IMR-90 (cell line): ENCODE measurements at regions not wholly inside any gene's neighbourhood (a gene's known extent, or its start where the extent isn't known, plus 50 kb on each side); places are given as distances from the start of the nearest gene placed in this dataset.

Experiments
- ATAC-seq: fragments of 200-7000 bp; cut with Tn5 transposase; 2 replicates; pipeline ENCODE4 v1.9.1; 2020; ENCODE audit warnings: low read depth, mild to moderate bottlenecking, moderate library complexity
- BruUV-seq: library from RNA; stranded (reverse); fragments of 400-500 nt; replicated peaks from 2 replicates; lab custom pipeline; 2021; lab: Mats Ljungman, UMichigan
- CTCF ChIA-PET: fragments of 300-600 bp; formaldehyde crosslinking; extraction: SDS; loops from one replicate; lab custom pipeline; 2021; ENCODE audit warnings: antibody characterized with exemption; lab: Yijun Ruan, JAX
- POLR2A ChIA-PET: fragments of 300-600 bp; sonication (Branson Sonifier 250); formaldehyde crosslinking; loops from one replicate; lab custom pipeline; 2022; ENCODE audit warnings: antibody characterized with exemption; ENCODE audit not compliant: unreplicated experiment; lab: Charles Lee
- DNase-seq: peaks from one replicate; pipeline ENCODE4 v3.0.0; 2013
- H2AFZ ChIP-seq: replicated peaks from 2 replicates; pipeline ENCODE3; 2013; ENCODE audit warnings: low read length, mild to moderate bottlenecking; ENCODE audit not compliant: poor library complexity
- H2AK5ac ChIP-seq: 2 replicates; pipeline ENCODE4 v1.6.1; 2013; ENCODE audit warnings: low read depth, low read length, inconsistent platforms
- H2AK9ac ChIP-seq: replicated peaks from 2 replicates; pipeline ENCODE3; 2013; ENCODE audit warnings: mild to moderate bottlenecking, low read depth, low read length, moderate library complexity; ENCODE audit not compliant: poor library complexity
- H2BK120ac ChIP-seq: 2 replicates; pipeline ENCODE4 v1.6.1; 2013; ENCODE audit warnings: low read depth, low read length, inconsistent platforms
- H2BK15ac ChIP-seq: 3 replicates; pipeline ENCODE4 v1.6.1; 2013; ENCODE audit warnings: low read depth, low read length, inconsistent platforms
- H2BK20ac ChIP-seq: 2 replicates; pipeline ENCODE4 v1.6.1; 2013; ENCODE audit warnings: low read depth, mild to moderate bottlenecking, inconsistent platforms, low read length, moderate library complexity
- H2BK5ac ChIP-seq: 2 replicates; pipeline ENCODE4 v1.6.1; 2013; ENCODE audit warnings: mild to moderate bottlenecking, low read depth, low read length, inconsistent platforms; ENCODE audit not compliant: poor library complexity, severe bottlenecking
- H3K14ac ChIP-seq: replicated peaks from 2 replicates; pipeline ENCODE4 v1.6.1; 2013; ENCODE audit warnings: low read depth, low read length, inconsistent platforms
- H3K18ac ChIP-seq: 2 replicates; pipeline ENCODE4 v1.6.1; 2013; ENCODE audit warnings: low read depth, low read length, control low read depth
- H3K23ac ChIP-seq: 2 replicates; pipeline ENCODE4 v1.6.1; 2013; ENCODE audit warnings: low read depth, low read length, inconsistent platforms
- H3K27ac ChIP-seq: 2 replicates; pipeline ENCODE4 v1.5.1; 2013; ENCODE audit warnings: mild to moderate bottlenecking, control low read depth, low read length; ENCODE audit not compliant: insufficient read depth
- H3K27me3 ChIP-seq: 2 replicates; pipeline ENCODE4 v1.6.1; 2013; ENCODE audit warnings: low read length; ENCODE audit not compliant: control insufficient read depth, insufficient read depth
- H3K36me3 ChIP-seq: 2 replicates; pipeline ENCODE4 v1.6.1; 2013; ENCODE audit warnings: low read length, mixed read lengths; ENCODE audit not compliant: control insufficient read depth, insufficient read depth
- H3K4ac ChIP-seq: 2 replicates; pipeline ENCODE4 v1.6.1; 2013; ENCODE audit warnings: low read depth, low read length, inconsistent platforms
- H3K4me1 ChIP-seq: 2 replicates; pipeline ENCODE4 v1.6.1; 2013; ENCODE audit warnings: low read length, mixed read lengths; ENCODE audit not compliant: control insufficient read depth, insufficient read depth
- H3K4me2 ChIP-seq: 2 replicates; pipeline ENCODE4 v1.6.1; 2013; ENCODE audit warnings: low read depth, mild to moderate bottlenecking, control low read depth, low read length, moderate library complexity
- H3K4me3 ChIP-seq: 2 replicates; pipeline ENCODE4 v1.5.1; 2013; ENCODE audit warnings: low read depth, mild to moderate bottlenecking, control low read depth, low read length, moderate library complexity; ENCODE audit not compliant: insufficient read depth
- H3K56ac ChIP-seq: 2 replicates; pipeline ENCODE4 v1.6.1; 2013; ENCODE audit warnings: low read length, inconsistent platforms; ENCODE audit not compliant: insufficient read depth; ENCODE audit errors: extremely low read depth
- H3K79me1 ChIP-seq, 2 experiments: 2 replicates each; pipeline ENCODE4 v1.6.1; 2013; ENCODE audit warnings: low read length in 2 of 2, inconsistent platforms in 1 of 2, low read depth in 1 of 2
- H3K9ac ChIP-seq: 2 replicates; pipeline ENCODE4 v1.6.1; 2013; ENCODE audit warnings: low read depth, low read length, control low read depth
- H3K9me1 ChIP-seq: 2 replicates; pipeline ENCODE4 v1.6.1; 2013; ENCODE audit warnings: low read length, inconsistent platforms; ENCODE audit not compliant: insufficient read depth
- H3K9me3 ChIP-seq: 2 replicates; pipeline ENCODE4 v1.6.1; 2013; ENCODE audit warnings: low read length; ENCODE audit not compliant: control insufficient read depth, insufficient read depth
- H4K20me1 ChIP-seq: 2 replicates; pipeline ENCODE4 v1.6.1; 2013; ENCODE audit warnings: low read length, inconsistent platforms; ENCODE audit not compliant: insufficient read depth
- H4K5ac ChIP-seq: 2 replicates; pipeline ENCODE4 v1.6.1; 2013; ENCODE audit warnings: mild to moderate bottlenecking, low read depth, low read length, control low read depth
- H4K8ac ChIP-seq, 2 experiments: 2 replicates each; pipeline ENCODE4 v1.6.1; 2013; ENCODE audit warnings: low read depth in 2 of 2, low read length in 2 of 2, control low read depth in 1 of 2, inconsistent platforms in 1 of 2
- H4K91ac ChIP-seq: 2 replicates; pipeline ENCODE4 v1.6.1; 2013; ENCODE audit warnings: low read depth, low read length, inconsistent platforms; ENCODE audit not compliant: insufficient read depth
- BHLHE40 ChIP-seq: fragments of 150-350 bp; IDR thresholded peaks from 2 replicates; pipeline ENCODE4 v1.6.1; 2016; ENCODE audit warnings: mild to moderate bottlenecking, low read depth, low read length
- CEBPB ChIP-seq: IDR thresholded peaks from 2 replicates; pipeline ENCODE4 v1.6.1; 2012; ENCODE audit warnings: low read depth, low read length, improper control_type of control experiment
- CHD1 ChIP-seq: IDR thresholded peaks from 2 replicates; pipeline ENCODE4 v1.6.1; 2012; ENCODE audit warnings: low read depth, low read length, improper control_type of control experiment
- FOS ChIP-seq: fragments of 150-350 bp; IDR thresholded peaks from 2 replicates; pipeline ENCODE4 v1.6.1; 2016; ENCODE audit warnings: low read depth, low read length
- MAFK ChIP-seq: IDR thresholded peaks from 2 replicates; pipeline ENCODE4 v1.6.1; 2012; ENCODE audit warnings: low read depth, low read length, improper control_type of control experiment
- MAZ ChIP-seq: IDR thresholded peaks from 2 replicates; pipeline ENCODE4 v1.6.1; 2012; ENCODE audit warnings: low read depth, mild to moderate bottlenecking, low read length, improper control_type of control experiment, moderate library complexity, borderline replicate concordance
- MXI1 ChIP-seq: IDR thresholded peaks from 2 replicates; pipeline ENCODE4 v1.6.1; 2012; ENCODE audit warnings: low read depth, mild to moderate bottlenecking, low read length, moderate library complexity, borderline replicate concordance
- NFE2L2 ChIP-seq: fragments of 150-350 bp; IDR thresholded peaks from 2 replicates; pipeline ENCODE4 v1.6.1; 2016; ENCODE audit warnings: low read depth, mild to moderate bottlenecking, low read length
- POLR2A ChIP-seq: IDR thresholded peaks from 2 replicates; pipeline ENCODE4 v1.6.1; 2012; ENCODE audit warnings: mild to moderate bottlenecking, low read depth, low read length
- RAD21 ChIP-seq: IDR thresholded peaks from 2 replicates; pipeline ENCODE4 v1.6.1; 2012; ENCODE audit warnings: low read length, improper control_type of control experiment
- RCOR1 ChIP-seq: IDR thresholded peaks from 2 replicates; pipeline ENCODE4 v1.6.1; 2012; ENCODE audit warnings: mild to moderate bottlenecking, low read length, improper control_type of control experiment; ENCODE audit not compliant: insufficient replicate concordance
- RFX5 ChIP-seq: IDR thresholded peaks from 2 replicates; pipeline ENCODE4 v1.8.0; 2012; ENCODE audit warnings: low read depth, mild to moderate bottlenecking, low read length, moderate library complexity
- SMC3 ChIP-seq: fragments of 150-350 bp; IDR thresholded peaks from 2 replicates; pipeline ENCODE4 v1.6.1; 2016; ENCODE audit warnings: low read depth, mild to moderate bottlenecking, antibody characterized with exemption, low read length, moderate library complexity
- WGBS, 2 experiments: methylation state at CpG; one replicate each; pipeline versions ENCODE4 v1.1.5 to v1.1.7; 2013; ENCODE audit warnings: missing lambda C conversion rate in 2 of 2; ENCODE audit not compliant: insufficient read length in 1 of 2; ENCODE audit errors: extremely low coverage in 2 of 2; 5-methylcytosine and 5-hydroxymethylcytosine counted together
- dilution Hi-C: fragments of 300-500 bp; cut with HindIII; formaldehyde crosslinking; loops from one replicate; pipeline ENCODE4 v1.14.3; 2018; ENCODE audit warnings: low sequenced_read_pairs; ENCODE audit not compliant: unreplicated experiment
- in situ Hi-C: fragments of 300-500 bp; cut with MboI; formaldehyde crosslinking; loops from 3 replicates; pipeline ENCODE4 v1.14.3; 2019; ENCODE audit warnings: low sequenced_read_pairs, inconsistent platforms, mixed read lengths
- intact Hi-C: fragments of 100-400 bp; cut with micrococcal nuclease; formaldehyde crosslinking; loops from 2 replicates; pipeline ENCODE4 v1.10.0; 2022
- TF ChIP-seq, protein P1 (sequence below): fragments of 150-350 bp; IDR thresholded peaks from 2 replicates; pipeline ENCODE4 v1.6.1; 2016; ENCODE audit warnings: low read depth, mild to moderate bottlenecking, low read length, moderate library complexity, borderline replicate concordance
- TF ChIP-seq, protein P2 (sequence below): conservative IDR thresholded peaks from 2 replicates; pipeline ENCODE4 v1.5.1; 2012; ENCODE audit warnings: mild to moderate bottlenecking, low read depth, low read length, improper control_type of control experiment
- TF ChIP-seq, protein P3 (sequence below): fragments of 150-350 bp; IDR thresholded peaks from 2 replicates; pipeline ENCODE4 v1.6.1; 2017; ENCODE audit warnings: mild to moderate bottlenecking, antibody characterized with exemption, low read length, low read depth

DNA sequence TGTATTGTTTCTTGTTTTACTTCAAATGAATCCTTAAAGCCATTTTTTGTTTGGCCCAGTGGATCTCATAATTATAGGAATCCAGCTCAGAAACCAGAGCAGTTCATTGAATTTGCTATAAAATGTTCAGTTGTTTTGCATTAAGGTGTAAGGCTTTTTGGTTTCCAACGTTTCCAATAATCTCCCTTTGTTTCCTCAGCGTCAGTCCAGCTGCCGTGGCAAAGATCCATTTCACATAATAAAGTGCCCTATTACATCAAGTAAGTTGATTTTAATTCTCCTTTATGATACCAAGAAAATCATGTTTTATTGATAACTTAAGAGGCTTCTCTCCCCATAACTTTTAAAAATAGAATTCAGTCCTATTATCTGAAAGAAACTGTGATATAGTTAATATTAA is 472.6 kb downstream of the UTRN start:
- Histone ChIP-seq H3K56ac (no peak overlapping the region), H3K14ac (no peak overlapping the region), H2BK5ac (no peak overlapping the region), H2BK120ac (no peak overlapping the region), H3K36me3 (no peaks in the 10 kb centered on the region; the same call in 1 of the 2 replicates), H3K27me3 (no peaks in the 10 kb centered on the region), H3K23ac (no peak overlapping the region), H2AK5ac (no peak overlapping the region), H2AFZ (no peak overlapping the region), H4K8ac (no peak overlapping the region), H3K9ac (no peak overlapping the region), H3K79me1 (no peaks in the 10 kb centered on the region), H3K18ac (no peak overlapping the region), H2BK20ac (no peak overlapping the region), H3K27ac (no peak overlapping the region), H3K4me1 (no peaks in the 10 kb centered on the region), H2AK9ac (no peak overlapping the region), H4K5ac (no peak overlapping the region), H3K9me1 (no peaks in the 10 kb centered on the region), H4K91ac (no peak overlapping the region), H2BK15ac (no peak overlapping the region), H3K4me2 (no peak overlapping the region), H4K20me1 (no peaks in the 10 kb centered on the region), H3K4ac (no peak overlapping the region), H3K9me3 (no peaks in the 10 kb centered on the region), H3K4me3 (no peak overlapping the region)
- ChIA-PET CTCF (interaction anchor here (0.6 kb wide), 1 partner anchor 172 kb away, joined by 3 read pairs; no protein-coding TSS in a partner anchor), POLR2A (no interaction called here)
- in situ Hi-C loops (no loop called here), dilution Hi-C loops (no loop called here), intact Hi-C loops (loop anchor here (10.0 kb wide), 1 partner anchor 457 kb away; no protein-coding TSS in a partner anchor)
- DNase-seq = no peak
- no peak for ATAC-seq
- WGBS, 2 experiments = no CpG with 5 or more reads among the region's 3 CpGs
- no TSS peak for BruUV-seq
- TF ChIP-seq NFE2L2 (no peak), CHD1 (no peak), RCOR1 (no peak), MAFK (no peak), MAZ (no peak), BHLHE40 (no peak), SMC3 (no peak), MXI1 (no peak), RFX5 (no peak), CEBPB (no peak), RAD21 (no peak), POLR2A (no peak), FOS (no peak)
- TF ChIP-seq, protein P1, sequence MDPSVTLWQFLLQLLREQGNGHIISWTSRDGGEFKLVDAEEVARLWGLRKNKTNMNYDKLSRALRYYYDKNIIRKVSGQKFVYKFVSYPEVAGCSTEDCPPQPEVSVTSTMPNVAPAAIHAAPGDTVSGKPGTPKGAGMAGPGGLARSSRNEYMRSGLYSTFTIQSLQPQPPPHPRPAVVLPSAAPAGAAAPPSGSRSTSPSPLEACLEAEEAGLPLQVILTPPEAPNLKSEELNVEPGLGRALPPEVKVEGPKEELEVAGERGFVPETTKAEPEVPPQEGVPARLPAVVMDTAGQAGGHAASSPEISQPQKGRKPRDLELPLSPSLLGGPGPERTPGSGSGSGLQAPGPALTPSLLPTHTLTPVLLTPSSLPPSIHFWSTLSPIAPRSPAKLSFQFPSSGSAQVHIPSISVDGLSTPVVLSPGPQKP = no peak
- TF ChIP-seq, protein P2, sequence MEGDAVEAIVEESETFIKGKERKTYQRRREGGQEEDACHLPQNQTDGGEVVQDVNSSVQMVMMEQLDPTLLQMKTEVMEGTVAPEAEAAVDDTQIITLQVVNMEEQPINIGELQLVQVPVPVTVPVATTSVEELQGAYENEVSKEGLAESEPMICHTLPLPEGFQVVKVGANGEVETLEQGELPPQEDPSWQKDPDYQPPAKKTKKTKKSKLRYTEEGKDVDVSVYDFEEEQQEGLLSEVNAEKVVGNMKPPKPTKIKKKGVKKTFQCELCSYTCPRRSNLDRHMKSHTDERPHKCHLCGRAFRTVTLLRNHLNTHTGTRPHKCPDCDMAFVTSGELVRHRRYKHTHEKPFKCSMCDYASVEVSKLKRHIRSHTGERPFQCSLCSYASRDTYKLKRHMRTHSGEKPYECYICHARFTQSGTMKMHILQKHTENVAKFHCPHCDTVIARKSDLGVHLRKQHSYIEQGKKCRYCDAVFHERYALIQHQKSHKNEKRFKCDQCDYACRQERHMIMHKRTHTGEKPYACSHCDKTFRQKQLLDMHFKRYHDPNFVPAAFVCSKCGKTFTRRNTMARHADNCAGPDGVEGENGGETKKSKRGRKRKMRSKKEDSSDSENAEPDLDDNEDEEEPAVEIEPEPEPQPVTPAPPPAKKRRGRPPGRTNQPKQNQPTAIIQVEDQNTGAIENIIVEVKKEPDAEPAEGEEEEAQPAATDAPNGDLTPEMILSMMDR = no peak
- TF ChIP-seq, protein P3, sequence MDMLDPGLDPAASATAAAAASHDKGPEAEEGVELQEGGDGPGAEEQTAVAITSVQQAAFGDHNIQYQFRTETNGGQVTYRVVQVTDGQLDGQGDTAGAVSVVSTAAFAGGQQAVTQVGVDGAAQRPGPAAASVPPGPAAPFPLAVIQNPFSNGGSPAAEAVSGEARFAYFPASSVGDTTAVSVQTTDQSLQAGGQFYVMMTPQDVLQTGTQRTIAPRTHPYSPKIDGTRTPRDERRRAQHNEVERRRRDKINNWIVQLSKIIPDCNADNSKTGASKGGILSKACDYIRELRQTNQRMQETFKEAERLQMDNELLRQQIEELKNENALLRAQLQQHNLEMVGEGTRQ = no peak
